ENCODE measurements at regions not wholly inside any gene's neighbourhood (a gene's known extent, or its start where the extent isn't known, plus 50 kb on each side); places are given as distances from the start of the nearest gene placed in this dataset.
"Not testable (repeated sequence)": the region's sequence is repeated elsewhere in the genome, so short reads cannot be mapped to it uniquely, and the experiment has no call there.

DNA sequence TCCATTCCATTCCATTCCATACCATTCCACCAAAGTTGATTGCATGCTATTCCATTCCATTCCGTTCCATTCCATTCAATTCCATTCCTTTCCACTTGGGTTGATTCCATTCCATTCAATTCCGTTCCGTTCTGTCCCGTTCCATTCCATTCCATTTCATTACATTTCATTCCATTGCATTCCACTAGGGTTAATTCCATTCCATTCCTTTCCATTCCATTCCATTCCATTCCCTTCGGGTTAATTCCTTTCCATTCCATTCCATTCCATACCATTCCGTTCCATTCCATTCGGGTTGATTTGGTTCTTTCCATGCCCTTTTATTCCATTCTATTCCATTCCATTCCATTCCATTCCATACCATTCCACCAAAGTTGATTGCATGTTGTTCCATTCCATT, 131.9 kb downstream of the CWH43 start:
- H3K4me2 ChIP-seq (replicated peaks; ENCODE audit: low read depth, low read length, poor library complexity, severe bottlenecking); H3K4me1 ChIP-seq (ENCODE audit: control insufficient read depth in 2 of 2, insufficient read depth in 2 of 2, low read length in 2 of 2); H4K20me1 ChIP-seq (ENCODE audit: control insufficient read depth, insufficient read depth, low read length, poor library complexity, severe bottlenecking); CTCF ChIA-PET; ATAC-seq (ENCODE audit: low read depth); H2AFZ ChIP-seq (ENCODE audit: insufficient read depth, low read depth, low read length, poor library complexity, severe bottlenecking); H3K36me3 ChIP-seq (replicated peaks in 1 of 2; ENCODE audit: control extremely low read depth in 1 of 2, control insufficient read depth in 1 of 2, extremely low read depth in 1 of 2, insufficient read depth in 2 of 2, low read length in 1 of 2); DNase-seq; H3K27me3 ChIP-seq (replicated peaks in 1 of 4; ENCODE audit: control extremely low read depth in 1 of 4, control insufficient read depth in 3 of 4, insufficient read depth in 4 of 4, low read length in 3 of 4); POLR2A ChIA-PET; H3K27me3 Mint-ChIP-seq; intact Hi-C loops (cut with micrococcal nuclease); H3K4me3 Mint-ChIP-seq; H3K79me2 ChIP-seq (ENCODE audit: control insufficient read depth, insufficient read depth, low read length); H3K4me3 ChIP-seq (ENCODE audit: control extremely low read depth in 1 of 5, extremely low read depth in 1 of 5, insufficient read depth in 1 of 5, low read depth in 2 of 5, low read length in 4 of 5); H3K4me1 Mint-ChIP-seq; H3K27ac Mint-ChIP-seq; H3K9ac ChIP-seq (ENCODE audit: low read length); H3K27ac ChIP-seq (ENCODE audit: low read length in 2 of 2): not testable (repeated sequence)
- peaks cover 18 to 66% (median 23%) of the 10 kb centered on the region in 3 donors for H3K9me3 ChIP-seq (ENCODE audit: control extremely low read depth in 1 of 3, control insufficient read depth in 2 of 3, insufficient read depth in 1 of 3, low read length in 2 of 3)
- H3K9me3 Mint-ChIP-seq (ENCODE audit: insufficient read depth) = peaks cover 31% of the 10 kb centered on the region
- 84% methylated on average over 7 of the region's 7 CpGs for WGBS (ENCODE audit: insufficient coverage)

GRCh38 chr4:49118379-49119212, 132.5 kb downstream of the CWH43 start:
- H3K4me1 Mint-ChIP-seq; H3K4me1 ChIP-seq (ENCODE audit: control insufficient read depth in 2 of 2, insufficient read depth in 2 of 2, low read length in 2 of 2); H3K27me3 ChIP-seq (replicated peaks in 1 of 4; ENCODE audit: control extremely low read depth in 1 of 4, control insufficient read depth in 3 of 4, insufficient read depth in 4 of 4, low read length in 3 of 4); H3K4me3 ChIP-seq (ENCODE audit: control extremely low read depth in 1 of 5, extremely low read depth in 1 of 5, insufficient read depth in 1 of 5, low read depth in 2 of 5, low read length in 4 of 5); H3K79me2 ChIP-seq (ENCODE audit: control insufficient read depth, insufficient read depth, low read length); H3K36me3 ChIP-seq (replicated peaks in 1 of 2; ENCODE audit: control extremely low read depth in 1 of 2, control insufficient read depth in 1 of 2, extremely low read depth in 1 of 2, insufficient read depth in 2 of 2, low read length in 1 of 2); H4K20me1 ChIP-seq (ENCODE audit: control insufficient read depth, insufficient read depth, low read length, poor library complexity, severe bottlenecking); DNase-seq; H3K27ac Mint-ChIP-seq; H2AFZ ChIP-seq (ENCODE audit: insufficient read depth, low read depth, low read length, poor library complexity, severe bottlenecking); CTCF ChIA-PET; POLR2A ChIA-PET; H3K4me2 ChIP-seq (replicated peaks; ENCODE audit: low read depth, low read length, poor library complexity, severe bottlenecking); H3K27ac ChIP-seq (ENCODE audit: low read length in 2 of 2); H3K4me3 Mint-ChIP-seq; H3K9ac ChIP-seq (ENCODE audit: low read length); H3K27me3 Mint-ChIP-seq; intact Hi-C loops (cut with micrococcal nuclease): not testable (repeated sequence)
- ATAC-seq (ENCODE audit: low read depth) = peak; percentile 28
- 64% methylated on average over 16 of the region's 16 CpGs for WGBS (ENCODE audit: insufficient coverage)
- peaks cover 18 to 60% (median 23%) of the 10 kb centered on the region in 3 donors for H3K9me3 ChIP-seq (ENCODE audit: control extremely low read depth in 1 of 3, control insufficient read depth in 2 of 3, insufficient read depth in 1 of 3, low read length in 2 of 3)
- H3K9me3 Mint-ChIP-seq (ENCODE audit: insufficient read depth) = peaks cover 31% of the 10 kb centered on the region

DNA sequence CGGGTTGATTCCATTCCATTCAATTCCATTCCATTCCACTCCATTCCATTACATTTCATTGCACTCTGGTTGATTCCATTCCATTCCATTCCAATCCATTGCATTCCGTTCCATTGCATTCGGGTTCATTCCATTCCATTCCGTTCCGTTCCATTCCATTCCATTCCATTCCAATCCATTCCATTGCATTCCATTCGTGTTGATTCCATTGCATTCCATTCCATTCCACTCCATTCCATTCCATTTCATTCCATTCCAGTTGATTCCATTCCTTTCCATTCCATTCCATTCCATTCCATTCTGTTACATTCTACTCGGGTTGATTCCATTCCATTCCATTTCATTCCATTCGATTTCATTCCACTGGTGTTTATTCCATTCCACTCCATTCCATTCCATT, 133.3 kb downstream of the CWH43 start:
- CTCF ChIA-PET = not testable (repeated sequence)

More for the DNA sequence above, 133.3 kb downstream of the CWH43 start:
- H3K27ac Mint-ChIP-seq; DNase-seq; H3K4me1 ChIP-seq (ENCODE audit: control insufficient read depth in 2 of 2, insufficient read depth in 2 of 2, low read length in 2 of 2); H3K4me1 Mint-ChIP-seq; ATAC-seq (ENCODE audit: low read depth); H3K27me3 ChIP-seq (replicated peaks in 1 of 4; ENCODE audit: control extremely low read depth in 1 of 4, control insufficient read depth in 3 of 4, insufficient read depth in 4 of 4, low read length in 3 of 4); POLR2A ChIA-PET; H3K4me3 Mint-ChIP-seq; H3K27me3 Mint-ChIP-seq; H3K27ac ChIP-seq (ENCODE audit: low read length in 2 of 2); H4K20me1 ChIP-seq (ENCODE audit: control insufficient read depth, insufficient read depth, low read length, poor library complexity, severe bottlenecking); H3K4me2 ChIP-seq (replicated peaks; ENCODE audit: low read depth, low read length, poor library complexity, severe bottlenecking); H3K9ac ChIP-seq (ENCODE audit: low read length); H3K36me3 ChIP-seq (replicated peaks in 1 of 2; ENCODE audit: control extremely low read depth in 1 of 2, control insufficient read depth in 1 of 2, extremely low read depth in 1 of 2, insufficient read depth in 2 of 2, low read length in 1 of 2); H2AFZ ChIP-seq (ENCODE audit: insufficient read depth, low read depth, low read length, poor library complexity, severe bottlenecking); intact Hi-C loops (cut with micrococcal nuclease); H3K4me3 ChIP-seq (ENCODE audit: control extremely low read depth in 1 of 5, extremely low read depth in 1 of 5, insufficient read depth in 1 of 5, low read depth in 2 of 5, low read length in 4 of 5); H3K79me2 ChIP-seq (ENCODE audit: control insufficient read depth, insufficient read depth, low read length): not testable (repeated sequence)
- peaks cover 31% of the 10 kb centered on the region for H3K9me3 Mint-ChIP-seq (ENCODE audit: insufficient read depth)
- WGBS (ENCODE audit: insufficient coverage) = 61% methylated on average over 7 of the region's 8 CpGs
- H3K9me3 ChIP-seq (ENCODE audit: control extremely low read depth in 1 of 3, control insufficient read depth in 2 of 3, insufficient read depth in 1 of 3, low read length in 2 of 3) = peaks cover 17 to 59% (median 23%) of the 10 kb centered on the region in 3 donors
